ENCODE measurements at regions not wholly inside any gene's neighbourhood (a gene's known extent, or its start where the extent isn't known, plus 50 kb on each side); places are given as distances from the start of the nearest gene placed in this dataset.

DNA sequence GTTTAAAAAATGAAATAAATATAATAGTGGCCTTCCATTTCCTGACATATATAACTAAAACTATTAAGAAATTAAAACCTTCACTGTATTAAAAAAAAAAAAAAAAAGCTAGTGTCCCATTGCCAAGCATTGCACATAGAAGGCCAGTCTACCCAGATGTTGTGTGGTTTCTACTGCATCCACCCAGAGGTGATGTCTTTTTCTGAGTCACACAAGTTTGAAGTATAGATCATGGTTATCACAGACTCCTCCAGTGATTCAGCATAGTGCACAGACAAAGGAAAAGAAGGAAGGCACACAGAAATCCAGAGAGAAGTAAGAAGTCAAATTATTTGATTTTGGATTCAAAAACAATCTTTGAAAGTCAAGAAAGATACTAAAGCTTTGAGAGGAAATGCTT, 429.0 kb downstream of the ETV1 start:
- TF ChIP-seq REST (IDR thresholded peaks at IDR 0.05; ENCODE audit: insufficient read depth in 1 of 2, low read depth in 2 of 2, low read length in 2 of 2) = no peak
- no peak for TF ChIP-seq SIN3A (IDR thresholded peaks at IDR 0.05; ENCODE audit: borderline replicate concordance, insufficient read depth, low read length)
- no peak for TF ChIP-seq FOXP2 (optimal IDR thresholded peaks at IDR 0.05; ENCODE audit: borderline replicate concordance, extremely low read depth, extremely low read length, insufficient read depth)
- no peak for TF ChIP-seq TAF1 (IDR thresholded peaks at IDR 0.05; ENCODE audit: borderline replicate concordance, insufficient read depth, low read length)
- no peak for TF ChIP-seq POLR2AphosphoS5 (IDR thresholded peaks at IDR 0.05; ENCODE audit: low read depth, low read length)

- no peak for TF ChIP-seq REST (IDR thresholded peaks at IDR 0.05; ENCODE audit: insufficient read depth in 1 of 2, low read depth in 2 of 2, low read length in 2 of 2)
- TF ChIP-seq POLR2AphosphoS5 (IDR thresholded peaks at IDR 0.05; ENCODE audit: low read depth, low read length) = no peak
- no peak for TF ChIP-seq SIN3A (IDR thresholded peaks at IDR 0.05; ENCODE audit: borderline replicate concordance, insufficient read depth, low read length)
- no peak for TF ChIP-seq FOXP2 (optimal IDR thresholded peaks at IDR 0.05; ENCODE audit: borderline replicate concordance, extremely low read depth, extremely low read length, insufficient read depth)
- no peak for TF ChIP-seq TAF1 (IDR thresholded peaks at IDR 0.05; ENCODE audit: borderline replicate concordance, insufficient read depth, low read length)
Observed at GRCh38 chr7:13563257-13563656, 426.2 kb downstream of the ETV1 start.

- TF ChIP-seq REST (IDR thresholded peaks at IDR 0.05; ENCODE audit: insufficient read depth in 1 of 2, low read depth in 2 of 2, low read length in 2 of 2) = no peak
- no peak for TF ChIP-seq POLR2AphosphoS5 (IDR thresholded peaks at IDR 0.05; ENCODE audit: low read depth, low read length)
- no peak for TF ChIP-seq FOXP2 (optimal IDR thresholded peaks at IDR 0.05; ENCODE audit: borderline replicate concordance, extremely low read depth, extremely low read length, insufficient read depth)
- TF ChIP-seq SIN3A (IDR thresholded peaks at IDR 0.05; ENCODE audit: borderline replicate concordance, insufficient read depth, low read length) = no peak
- no peak for TF ChIP-seq TAF1 (IDR thresholded peaks at IDR 0.05; ENCODE audit: borderline replicate concordance, insufficient read depth, low read length)
Observed at GRCh38 chr7:13563680-13564079, 425.8 kb downstream of the ETV1 start.

DNA sequence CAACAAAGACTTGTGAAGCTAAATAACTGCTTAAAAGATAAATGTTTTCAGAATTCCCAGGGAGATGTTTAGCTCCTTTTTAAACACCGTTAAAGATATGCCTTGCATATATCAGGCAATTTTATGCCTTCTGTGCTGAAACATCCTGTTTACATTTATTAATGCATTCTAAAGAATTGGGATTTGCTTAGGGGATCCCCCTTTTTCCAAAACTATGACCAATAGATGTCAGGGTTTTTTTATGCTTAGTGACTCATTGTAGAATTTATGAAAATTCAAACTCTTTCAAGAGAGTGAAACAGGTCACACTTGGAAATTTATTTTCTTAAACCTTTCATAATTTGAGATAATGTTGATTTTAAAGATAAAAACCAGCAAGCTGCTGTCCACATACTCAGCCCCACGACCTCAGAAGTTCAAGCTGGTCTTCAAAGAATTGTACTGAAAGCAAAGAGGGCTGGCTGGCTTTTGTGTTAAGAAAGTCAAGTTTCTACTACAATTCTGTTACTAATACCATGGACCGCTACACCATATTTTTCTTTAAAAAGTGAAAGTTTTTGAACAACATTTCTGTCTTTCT, 411.8 kb downstream of the ETV1 start:
- TF ChIP-seq REST (IDR thresholded peaks at IDR 0.05; ENCODE audit: insufficient read depth in 1 of 2, low read depth in 2 of 2, low read length in 2 of 2) (peak in 1 of 2 experiments; percentile 39; a peak in 1 of 4 replicates), POLR2AphosphoS5 (IDR thresholded peaks at IDR 0.05; ENCODE audit: low read depth, low read length) (no peak)

- TF ChIP-seq REST (IDR thresholded peaks at IDR 0.05; ENCODE audit: insufficient read depth in 1 of 2, low read depth in 2 of 2, low read length in 2 of 2) = no peak
- TF ChIP-seq SIN3A (IDR thresholded peaks at IDR 0.05; ENCODE audit: borderline replicate concordance, insufficient read depth, low read length) = no peak
- TF ChIP-seq POLR2AphosphoS5 (IDR thresholded peaks at IDR 0.05; ENCODE audit: low read depth, low read length) = no peak
- no peak for TF ChIP-seq FOXP2 (optimal IDR thresholded peaks at IDR 0.05; ENCODE audit: borderline replicate concordance, extremely low read depth, extremely low read length, insufficient read depth)
- TF ChIP-seq TAF1 (IDR thresholded peaks at IDR 0.05; ENCODE audit: borderline replicate concordance, insufficient read depth, low read length) = no peak
Observed at GRCh38 chr7:13578294-13578693, 411.2 kb downstream of the ETV1 start.
